NCI-H774 (cell line): ENCODE measurements at regions not wholly inside any gene's neighbourhood (a gene's known extent, or its start where the extent isn't known, plus 50 kb on each side); places are given as distances from the start of the nearest gene placed in this dataset.
"Not testable (repeated sequence)": the region's sequence is repeated elsewhere in the genome, so short reads cannot be mapped to it uniquely, and the experiment has no call there.

Source experiments
- DNase-seq: peaks from one replicate; lab custom pipeline; 2025; lab: John Stamatoyannopoulos, UW

- not testable (repeated sequence) for DNase-seq
Observed at GRCh38 chr12:33033999-33034398, 137.4 kb upstream of the PKP2 start.

- DNase-seq, result no peak
Observed at GRCh38 chr12:33026791-33027190, 130.2 kb upstream of the PKP2 start.

DNA sequence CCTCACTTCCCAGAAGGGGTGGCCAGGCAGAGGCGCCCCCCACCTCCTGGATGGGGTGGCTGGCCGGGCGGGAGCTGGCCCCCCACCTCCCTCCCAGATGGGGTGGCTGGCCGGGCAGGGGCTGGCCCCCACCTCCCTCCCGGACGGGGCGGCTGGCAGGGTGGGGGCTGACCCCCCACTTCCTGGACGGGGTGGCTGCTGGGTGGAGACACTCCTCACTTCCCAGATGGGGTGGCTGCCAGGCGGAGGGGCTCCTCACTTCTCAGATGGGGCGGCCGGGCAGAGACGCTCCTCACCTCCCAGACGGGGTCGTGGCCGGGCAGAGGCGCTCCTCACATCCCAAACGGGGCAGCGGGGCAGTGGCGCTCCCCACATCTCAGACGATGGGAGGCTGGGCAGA lies 126.1 kb upstream of the PKP2 start:
- not testable (repeated sequence) for DNase-seq

DNA sequence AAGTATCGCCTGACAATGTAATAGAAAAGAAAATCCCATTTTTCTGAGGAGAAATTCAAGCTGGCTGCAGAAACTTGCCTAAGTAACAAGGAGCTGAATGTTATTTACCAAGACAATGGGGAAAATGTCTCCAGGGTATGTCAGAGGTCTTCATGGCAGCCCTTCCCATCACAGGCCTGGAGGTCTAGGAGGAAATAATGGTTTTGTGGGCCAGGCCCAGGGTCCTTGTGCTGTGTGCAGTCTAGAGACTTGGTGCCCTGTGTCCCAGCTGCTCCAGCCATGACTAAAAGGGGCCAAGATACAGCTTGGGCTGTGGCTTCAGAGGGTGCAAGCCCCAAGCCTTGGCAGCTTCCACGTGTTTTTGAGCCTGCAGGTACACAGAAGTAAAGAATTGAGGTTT lies 120.5 kb upstream of the PKP2 start:
- DNase-seq, result not testable (repeated sequence)

DNA sequence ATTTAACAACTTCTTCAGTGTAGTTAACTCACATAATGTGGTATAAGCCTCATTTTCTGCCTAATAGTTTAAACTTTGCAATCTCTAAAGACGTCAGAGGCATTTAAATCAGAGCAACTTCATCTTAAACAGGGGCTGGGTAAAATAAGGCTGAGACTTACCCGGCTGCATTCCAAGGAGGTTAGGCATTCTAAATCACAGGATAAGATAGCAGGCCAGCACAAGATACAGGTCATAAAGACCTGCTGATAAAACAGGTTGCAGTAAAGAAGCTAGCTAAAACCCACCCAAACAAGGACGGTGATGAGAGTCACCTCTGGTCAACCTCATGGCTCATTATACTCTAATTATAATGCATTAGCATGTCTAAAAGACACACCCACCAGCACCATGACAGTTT lies 115.6 kb upstream of the PKP2 start:
- no peak for DNase-seq

DNA sequence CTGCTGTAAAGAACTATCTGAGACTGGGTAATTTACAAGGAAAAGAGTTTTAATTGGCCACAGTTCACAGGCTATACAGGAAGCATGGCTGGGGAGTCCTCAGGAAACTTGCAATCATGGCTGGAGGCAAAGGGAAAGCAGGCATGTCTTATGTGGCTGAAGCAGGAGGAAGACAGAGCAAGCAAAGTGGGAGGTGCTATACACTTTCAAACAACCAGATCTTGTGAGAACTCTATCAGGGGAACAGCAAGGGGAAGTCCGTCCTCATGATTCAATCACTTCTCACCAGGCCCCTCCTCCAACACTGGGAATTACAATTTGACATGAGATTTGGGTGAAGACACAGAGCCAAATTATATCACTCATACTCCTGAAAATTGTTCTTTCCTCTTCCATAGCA lies 109.5 kb upstream of the PKP2 start:
- DNase-seq, result no peak

GRCh38 chr12:33000016-33000415 lies 103.4 kb upstream of the PKP2 start:
- no peak for DNase-seq

DNA sequence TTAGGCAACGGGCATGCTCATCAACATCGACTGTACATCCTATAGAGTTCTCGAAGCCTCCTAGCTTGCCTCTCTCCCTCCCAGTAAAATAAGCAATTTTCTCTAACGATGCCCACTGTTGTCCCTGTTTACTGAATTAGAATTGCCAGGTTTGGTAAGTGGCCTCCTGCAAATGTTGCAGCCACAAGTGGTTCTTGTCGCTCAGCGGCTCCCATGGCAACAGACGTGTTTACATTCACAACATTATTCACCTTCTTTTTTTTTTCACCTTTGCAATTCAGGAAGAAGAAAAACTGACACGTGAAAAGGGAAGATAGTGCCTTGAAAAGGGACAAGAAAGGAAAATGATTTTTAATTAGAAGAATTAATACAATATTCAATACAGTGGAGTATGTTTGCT lies 100.9 kb upstream of the PKP2 start:
- peak; percentile 91 for DNase-seq

- DNase-seq, result no peak
Observed at GRCh38 chr12:32995623-32996022, 99.0 kb upstream of the PKP2 start.

DNA sequence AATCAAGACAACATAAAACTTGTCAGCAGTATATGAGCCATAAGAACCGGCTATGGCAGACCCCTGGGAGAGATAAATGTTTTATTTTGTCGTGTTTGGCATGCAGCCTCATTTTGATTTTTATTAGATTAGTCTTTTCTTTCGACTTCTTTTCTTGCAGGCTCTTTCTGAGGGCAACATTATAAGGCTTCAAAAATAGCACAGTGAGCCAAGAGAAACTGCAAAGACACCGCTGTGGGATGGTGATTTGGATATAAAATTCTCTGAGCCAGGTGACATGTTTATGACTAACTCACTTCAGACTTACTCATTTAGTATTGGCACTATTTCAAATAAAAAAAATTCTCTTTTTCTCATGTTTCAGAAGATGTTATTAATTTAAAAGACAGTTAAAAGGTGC lies 96.8 kb upstream of the PKP2 start:
- DNase-seq, result no peak

- no peak for DNase-seq
Observed at GRCh38 chr12:32989705-32990104, 93.1 kb upstream of the PKP2 start.

DNA sequence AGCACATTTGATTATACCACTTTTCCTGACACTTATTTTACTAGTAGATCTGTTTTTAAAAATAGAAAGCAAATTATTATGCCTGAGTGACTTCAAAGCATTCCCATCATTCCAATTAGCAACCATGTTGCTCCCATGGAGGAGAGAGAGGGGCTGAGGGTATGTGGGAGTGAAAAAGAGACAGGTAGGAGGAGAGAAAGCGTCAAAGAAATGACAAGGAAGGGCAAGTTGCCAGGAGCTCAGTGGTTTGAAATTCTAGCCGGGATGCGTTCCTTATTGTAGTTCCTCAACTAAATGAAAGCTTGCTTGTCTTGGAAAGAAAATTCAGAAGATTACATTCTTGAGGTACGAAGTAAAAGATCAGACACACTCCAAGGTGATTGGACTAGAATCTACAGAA lies 92.4 kb upstream of the PKP2 start:
- DNase-seq, result no peak

DNA sequence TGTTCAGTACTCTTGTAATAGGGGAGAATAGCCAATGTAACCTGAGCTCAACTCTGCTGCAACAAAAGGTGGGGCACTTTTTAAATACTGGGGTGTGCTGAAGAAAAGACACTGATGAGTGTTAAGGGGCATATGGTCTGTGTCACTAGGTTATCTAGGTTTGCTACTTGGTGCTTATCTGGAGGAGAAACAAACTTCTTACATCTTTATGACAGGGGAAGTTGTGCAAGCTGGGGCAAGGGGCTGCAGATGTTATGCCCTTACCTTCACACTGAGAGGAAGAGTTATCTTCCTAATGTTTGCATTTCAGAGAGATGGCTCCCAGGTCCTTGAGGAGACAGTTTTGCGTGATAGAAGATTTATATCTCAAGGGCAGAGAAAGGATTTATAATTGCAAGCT lies 90.9 kb upstream of the PKP2 start:
- DNase-seq, result peak; percentile 41

DNA sequence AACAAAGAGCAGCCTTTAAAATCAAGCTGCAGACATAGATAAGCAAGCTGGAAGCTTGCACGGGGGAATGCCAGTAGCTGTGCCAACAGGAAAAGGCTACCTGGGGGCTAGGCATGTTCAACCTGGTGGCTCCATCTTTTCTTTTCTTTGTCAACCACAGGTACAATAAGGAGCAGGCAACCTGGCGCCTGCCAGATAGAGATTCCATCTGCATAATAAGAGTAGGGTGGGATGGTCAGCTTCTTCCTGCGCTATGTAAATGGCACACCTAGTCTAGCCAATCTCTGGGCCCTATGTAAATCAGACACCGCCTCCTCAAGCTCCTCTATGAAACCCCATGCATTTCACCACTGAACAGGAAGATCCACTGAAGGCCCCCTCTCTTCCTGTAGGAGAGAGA lies 87.4 kb upstream of the PKP2 start:
- DNase-seq, result no peak

DNA sequence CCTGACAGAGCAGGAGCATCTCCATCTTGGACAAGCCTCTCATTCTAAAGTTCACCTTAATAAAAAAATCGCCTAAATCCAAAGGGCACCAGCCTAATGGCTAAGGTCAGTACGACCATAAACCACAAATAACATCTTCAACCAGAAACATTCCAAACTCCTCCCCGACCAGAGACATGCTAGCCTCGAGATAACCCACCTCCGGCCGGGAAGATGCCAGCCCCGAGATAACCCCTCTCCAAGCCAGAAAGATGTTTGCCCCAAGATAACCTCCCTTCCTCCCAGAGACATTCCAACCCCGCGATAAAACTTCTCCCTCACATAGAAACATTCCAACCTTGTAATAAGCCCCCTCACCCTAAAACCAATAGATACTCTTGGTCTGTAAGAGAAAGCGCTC lies 86.8 kb upstream of the PKP2 start:
- no peak for DNase-seq

DNA sequence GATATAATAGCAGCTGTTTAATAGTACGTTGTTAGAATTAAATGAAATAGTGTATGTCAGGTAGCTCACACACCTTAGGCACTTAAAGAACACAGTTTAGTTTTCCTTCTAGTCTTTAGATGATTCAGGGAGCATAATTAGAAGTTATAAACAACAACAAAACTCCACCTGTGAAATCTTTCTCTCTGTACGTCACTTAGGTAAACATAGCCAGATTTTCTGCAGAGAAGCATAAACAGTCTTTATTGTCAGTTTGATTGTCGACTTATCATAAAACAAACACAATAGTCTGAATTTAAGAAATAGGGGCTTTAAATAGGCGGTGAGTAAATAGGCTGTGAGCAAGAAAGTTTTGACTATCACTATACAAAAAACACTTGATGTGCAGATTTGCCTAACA lies 84.6 kb upstream of the PKP2 start:
- DNase-seq, result no peak

DNA sequence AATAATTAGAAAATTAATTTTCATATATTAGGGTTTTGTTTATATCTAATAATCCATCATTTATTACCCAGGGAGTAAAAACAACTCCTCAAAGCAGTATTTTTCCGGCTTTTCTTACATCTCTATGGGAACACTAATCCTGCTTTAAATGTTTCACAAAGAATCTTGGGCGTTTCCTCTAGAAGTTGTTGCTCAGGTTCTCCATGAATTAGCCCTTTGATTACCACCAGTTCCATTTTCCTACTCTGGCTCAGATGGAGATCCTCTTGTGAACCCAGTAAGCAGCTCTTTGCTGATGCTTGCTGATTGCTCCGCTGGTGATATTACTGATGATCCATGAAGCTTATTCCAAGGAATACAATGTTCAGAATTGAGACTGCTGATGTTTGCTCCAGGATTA lies 78.5 kb upstream of the PKP2 start:
- DNase-seq, result no peak

- no peak for DNase-seq
Observed at GRCh38 chr12:32970465-32971110, 74.0 kb upstream of the PKP2 start.

- peak; percentile 70 for DNase-seq
Observed at GRCh38 chr12:32964981-32965585, 68.5 kb upstream of the PKP2 start.

DNA sequence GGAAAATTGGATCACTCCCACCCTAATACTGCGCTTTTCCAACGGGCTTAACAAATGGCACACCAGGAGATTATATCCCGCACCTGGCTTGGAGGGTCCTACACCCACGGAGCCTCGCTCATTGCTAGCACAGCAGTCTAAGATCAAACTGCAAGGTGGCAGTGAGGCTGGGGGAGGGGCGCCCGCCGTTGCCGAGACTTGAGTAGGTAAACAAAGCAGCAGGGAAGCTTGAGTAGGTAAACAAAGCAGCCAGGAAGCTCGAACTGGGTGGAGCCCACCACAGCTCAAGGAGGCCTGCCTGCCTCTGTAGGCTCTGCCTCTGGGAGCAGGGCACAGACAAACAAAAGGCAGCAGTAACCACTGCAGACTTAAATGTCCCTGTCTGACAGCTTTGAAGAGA lies 59.8 kb upstream of the PKP2 start:
- not testable (repeated sequence) for DNase-seq

GRCh38 chr12:32952681-32953080 lies 56.1 kb upstream of the PKP2 start:
- DNase-seq, result no peak

DNA sequence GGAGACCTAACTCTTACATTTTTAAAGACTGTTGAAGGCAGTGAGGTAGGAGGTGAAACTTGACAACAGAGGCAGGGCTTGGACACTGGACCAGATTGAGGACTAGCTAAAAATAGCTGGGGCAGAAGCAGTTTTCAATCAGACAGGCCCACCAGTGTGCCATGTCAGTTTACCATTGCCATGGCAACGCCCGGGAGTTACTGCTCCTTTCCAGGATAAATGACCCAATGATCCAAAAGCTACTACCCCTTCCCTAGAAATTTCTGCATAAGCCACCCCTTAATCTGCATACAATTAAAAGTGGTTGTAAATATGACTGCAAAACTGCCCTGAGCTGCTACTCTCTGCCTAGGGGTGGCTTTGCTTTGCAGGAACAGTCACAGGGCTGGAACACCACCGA lies 53.2 kb upstream of the PKP2 start:
- DNase-seq, result no peak

- peak; percentile 64 for DNase-seq
Observed at GRCh38 chr12:32947206-32948067, 50.9 kb upstream of the PKP2 start.
